ENCODE measurements at regions not wholly inside any gene's neighbourhood (a gene's known extent, or its start where the extent isn't known, plus 50 kb on each side); places are given as distances from the start of the nearest gene placed in this dataset.

DNA sequence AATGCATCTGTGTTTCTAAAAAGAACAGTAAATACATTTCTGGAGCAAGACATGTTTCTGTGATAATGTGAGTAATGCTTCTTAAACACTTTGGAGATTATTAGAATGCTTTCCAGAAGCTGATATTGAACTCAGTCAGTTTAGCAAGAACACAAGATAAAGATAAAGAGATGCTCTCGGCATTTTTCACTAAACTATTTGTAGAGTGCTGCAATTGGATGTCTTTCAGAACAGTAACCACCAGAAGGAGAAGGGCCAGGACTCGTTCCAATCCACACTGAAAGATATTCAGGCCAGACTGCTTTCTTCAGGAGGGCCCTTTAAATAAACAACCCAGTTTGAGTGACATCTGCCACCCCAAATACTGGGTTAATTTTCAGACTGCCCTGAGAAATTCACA, 456.0 kb downstream of the TBC1D4 start (continued):
- TF ChIP-seq, protein P1, sequence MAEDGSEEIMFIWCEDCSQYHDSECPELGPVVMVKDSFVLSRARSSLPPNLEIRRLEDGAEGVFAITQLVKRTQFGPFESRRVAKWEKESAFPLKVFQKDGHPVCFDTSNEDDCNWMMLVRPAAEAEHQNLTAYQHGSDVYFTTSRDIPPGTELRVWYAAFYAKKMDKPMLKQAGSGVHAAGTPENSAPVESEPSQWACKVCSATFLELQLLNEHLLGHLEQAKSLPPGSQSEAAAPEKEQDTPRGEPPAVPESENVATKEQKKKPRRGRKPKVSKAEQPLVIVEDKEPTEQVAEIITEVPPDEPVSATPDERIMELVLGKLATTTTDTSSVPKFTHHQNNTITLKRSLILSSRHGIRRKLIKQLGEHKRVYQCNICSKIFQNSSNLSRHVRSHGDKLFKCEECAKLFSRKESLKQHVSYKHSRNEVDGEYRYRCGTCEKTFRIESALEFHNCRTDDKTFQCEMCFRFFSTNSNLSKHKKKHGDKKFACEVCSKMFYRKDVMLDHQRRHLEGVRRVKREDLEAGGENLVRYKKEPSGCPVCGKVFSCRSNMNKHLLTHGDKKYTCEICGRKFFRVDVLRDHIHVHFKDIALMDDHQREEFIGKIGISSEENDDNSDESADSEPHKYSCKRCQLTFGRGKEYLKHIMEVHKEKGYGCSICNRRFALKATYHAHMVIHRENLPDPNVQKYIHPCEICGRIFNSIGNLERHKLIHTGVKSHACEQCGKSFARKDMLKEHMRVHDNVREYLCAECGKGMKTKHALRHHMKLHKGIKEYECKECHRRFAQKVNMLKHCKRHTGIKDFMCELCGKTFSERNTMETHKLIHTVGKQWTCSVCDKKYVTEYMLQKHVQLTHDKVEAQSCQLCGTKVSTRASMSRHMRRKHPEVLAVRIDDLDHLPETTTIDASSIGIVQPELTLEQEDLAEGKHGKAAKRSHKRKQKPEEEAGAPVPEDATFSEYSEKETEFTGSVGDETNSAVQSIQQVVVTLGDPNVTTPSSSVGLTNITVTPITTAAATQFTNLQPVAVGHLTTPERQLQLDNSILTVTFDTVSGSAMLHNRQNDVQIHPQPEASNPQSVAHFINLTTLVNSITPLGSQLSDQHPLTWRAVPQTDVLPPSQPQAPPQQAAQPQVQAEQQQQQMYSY (CRISPR knock-in tag; IDR thresholded peaks at IDR 0.05): no peak

DNA sequence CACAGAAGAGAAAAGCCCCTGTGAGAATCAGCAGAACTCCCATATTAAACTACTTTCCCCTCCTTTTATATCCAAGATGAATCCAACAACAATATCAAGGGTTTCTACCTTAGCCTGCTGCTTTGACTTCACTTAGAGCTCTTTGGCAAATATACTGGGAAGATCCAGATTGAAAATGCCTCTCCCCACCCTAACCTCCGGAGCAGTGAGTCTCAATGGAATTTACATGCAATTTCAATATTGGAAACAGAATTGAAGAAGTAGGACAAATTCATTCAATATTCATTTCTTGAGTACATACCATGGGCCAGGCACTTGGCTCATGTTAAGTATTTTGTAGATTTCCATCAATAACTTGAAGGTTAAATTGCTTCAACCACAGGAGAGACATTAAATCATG, 457.4 kb downstream of the TBC1D4 start:
- TF ChIP-seq, protein P2, sequence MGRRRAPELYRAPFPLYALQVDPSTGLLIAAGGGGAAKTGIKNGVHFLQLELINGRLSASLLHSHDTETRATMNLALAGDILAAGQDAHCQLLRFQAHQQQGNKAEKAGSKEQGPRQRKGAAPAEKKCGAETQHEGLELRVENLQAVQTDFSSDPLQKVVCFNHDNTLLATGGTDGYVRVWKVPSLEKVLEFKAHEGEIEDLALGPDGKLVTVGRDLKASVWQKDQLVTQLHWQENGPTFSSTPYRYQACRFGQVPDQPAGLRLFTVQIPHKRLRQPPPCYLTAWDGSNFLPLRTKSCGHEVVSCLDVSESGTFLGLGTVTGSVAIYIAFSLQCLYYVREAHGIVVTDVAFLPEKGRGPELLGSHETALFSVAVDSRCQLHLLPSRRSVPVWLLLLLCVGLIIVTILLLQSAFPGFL (CRISPR knock-in tag; IDR thresholded peaks at IDR 0.05; ENCODE audit: borderline replicate concordance): no peak
- TF ChIP-seq, protein P3, sequence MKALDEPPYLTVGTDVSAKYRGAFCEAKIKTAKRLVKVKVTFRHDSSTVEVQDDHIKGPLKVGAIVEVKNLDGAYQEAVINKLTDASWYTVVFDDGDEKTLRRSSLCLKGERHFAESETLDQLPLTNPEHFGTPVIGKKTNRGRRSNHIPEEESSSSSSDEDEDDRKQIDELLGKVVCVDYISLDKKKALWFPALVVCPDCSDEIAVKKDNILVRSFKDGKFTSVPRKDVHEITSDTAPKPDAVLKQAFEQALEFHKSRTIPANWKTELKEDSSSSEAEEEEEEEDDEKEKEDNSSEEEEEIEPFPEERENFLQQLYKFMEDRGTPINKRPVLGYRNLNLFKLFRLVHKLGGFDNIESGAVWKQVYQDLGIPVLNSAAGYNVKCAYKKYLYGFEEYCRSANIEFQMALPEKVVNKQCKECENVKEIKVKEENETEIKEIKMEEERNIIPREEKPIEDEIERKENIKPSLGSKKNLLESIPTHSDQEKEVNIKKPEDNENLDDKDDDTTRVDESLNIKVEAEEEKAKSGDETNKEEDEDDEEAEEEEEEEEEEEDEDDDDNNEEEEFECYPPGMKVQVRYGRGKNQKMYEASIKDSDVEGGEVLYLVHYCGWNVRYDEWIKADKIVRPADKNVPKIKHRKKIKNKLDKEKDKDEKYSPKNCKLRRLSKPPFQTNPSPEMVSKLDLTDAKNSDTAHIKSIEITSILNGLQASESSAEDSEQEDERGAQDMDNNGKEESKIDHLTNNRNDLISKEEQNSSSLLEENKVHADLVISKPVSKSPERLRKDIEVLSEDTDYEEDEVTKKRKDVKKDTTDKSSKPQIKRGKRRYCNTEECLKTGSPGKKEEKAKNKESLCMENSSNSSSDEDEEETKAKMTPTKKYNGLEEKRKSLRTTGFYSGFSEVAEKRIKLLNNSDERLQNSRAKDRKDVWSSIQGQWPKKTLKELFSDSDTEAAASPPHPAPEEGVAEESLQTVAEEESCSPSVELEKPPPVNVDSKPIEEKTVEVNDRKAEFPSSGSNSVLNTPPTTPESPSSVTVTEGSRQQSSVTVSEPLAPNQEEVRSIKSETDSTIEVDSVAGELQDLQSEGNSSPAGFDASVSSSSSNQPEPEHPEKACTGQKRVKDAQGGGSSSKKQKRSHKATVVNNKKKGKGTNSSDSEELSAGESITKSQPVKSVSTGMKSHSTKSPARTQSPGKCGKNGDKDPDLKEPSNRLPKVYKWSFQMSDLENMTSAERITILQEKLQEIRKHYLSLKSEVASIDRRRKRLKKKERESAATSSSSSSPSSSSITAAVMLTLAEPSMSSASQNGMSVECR (CRISPR knock-in tag; IDR thresholded peaks at IDR 0.05; ENCODE audit: borderline replicate concordance): no peak
- TF ChIP-seq, protein P4, sequence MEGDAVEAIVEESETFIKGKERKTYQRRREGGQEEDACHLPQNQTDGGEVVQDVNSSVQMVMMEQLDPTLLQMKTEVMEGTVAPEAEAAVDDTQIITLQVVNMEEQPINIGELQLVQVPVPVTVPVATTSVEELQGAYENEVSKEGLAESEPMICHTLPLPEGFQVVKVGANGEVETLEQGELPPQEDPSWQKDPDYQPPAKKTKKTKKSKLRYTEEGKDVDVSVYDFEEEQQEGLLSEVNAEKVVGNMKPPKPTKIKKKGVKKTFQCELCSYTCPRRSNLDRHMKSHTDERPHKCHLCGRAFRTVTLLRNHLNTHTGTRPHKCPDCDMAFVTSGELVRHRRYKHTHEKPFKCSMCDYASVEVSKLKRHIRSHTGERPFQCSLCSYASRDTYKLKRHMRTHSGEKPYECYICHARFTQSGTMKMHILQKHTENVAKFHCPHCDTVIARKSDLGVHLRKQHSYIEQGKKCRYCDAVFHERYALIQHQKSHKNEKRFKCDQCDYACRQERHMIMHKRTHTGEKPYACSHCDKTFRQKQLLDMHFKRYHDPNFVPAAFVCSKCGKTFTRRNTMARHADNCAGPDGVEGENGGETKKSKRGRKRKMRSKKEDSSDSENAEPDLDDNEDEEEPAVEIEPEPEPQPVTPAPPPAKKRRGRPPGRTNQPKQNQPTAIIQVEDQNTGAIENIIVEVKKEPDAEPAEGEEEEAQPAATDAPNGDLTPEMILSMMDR (IDR thresholded peaks at IDR 0.05): no peak
- no peak for TF ChIP-seq GRHL2 (CRISPR knock-in tag; IDR thresholded peaks at IDR 0.05; ENCODE audit: insufficient replicate concordance, severe bottlenecking)
- TF ChIP-seq FOXK1 (CRISPR knock-in tag; IDR thresholded peaks at IDR 0.05): no peak
- TF ChIP-seq TEAD4 (CRISPR knock-in tag; IDR thresholded peaks at IDR 0.05): no peak
- no peak for TF ChIP-seq CREB1 (CRISPR knock-in tag; IDR thresholded peaks at IDR 0.05)
- TF ChIP-seq, protein P5, sequence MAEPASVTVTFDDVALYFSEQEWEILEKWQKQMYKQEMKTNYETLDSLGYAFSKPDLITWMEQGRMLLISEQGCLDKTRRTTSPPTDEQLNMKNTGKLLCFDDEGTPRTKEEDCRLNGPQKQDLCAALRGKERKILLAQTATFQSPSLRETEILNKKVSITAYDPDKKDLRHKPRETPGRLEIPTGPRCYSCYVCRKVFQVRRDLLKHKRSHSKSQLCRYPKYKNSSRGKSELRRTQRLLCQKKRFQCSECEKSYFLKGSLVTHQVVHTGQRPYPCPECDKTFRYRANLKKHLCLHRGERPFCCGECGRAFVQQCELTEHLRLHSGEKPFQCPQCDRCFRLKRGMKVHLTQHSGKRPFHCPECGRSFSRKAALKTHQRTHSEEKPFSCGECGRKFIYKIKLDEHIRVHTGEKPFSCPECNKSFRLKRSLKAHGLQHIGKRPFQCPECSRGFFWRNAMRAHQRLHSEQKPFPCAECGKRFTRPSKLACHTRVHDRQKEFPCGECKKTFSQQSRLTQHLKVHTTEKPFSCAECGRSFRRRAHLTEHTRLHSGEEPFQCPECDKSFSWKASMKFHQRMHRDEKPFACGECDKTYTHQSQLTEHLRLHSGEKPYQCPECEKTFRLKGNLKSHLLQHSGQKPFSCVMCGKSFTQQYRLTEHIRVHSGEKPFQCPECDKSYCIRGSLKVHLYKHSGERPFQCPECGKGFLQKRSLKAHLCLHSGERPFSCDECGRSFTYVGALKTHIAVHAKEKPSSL (CRISPR knock-in tag; conservative IDR thresholded peaks at IDR 0.05): no peak
- no peak for TF ChIP-seq ESRRA (CRISPR knock-in tag; IDR thresholded peaks at IDR 0.05; ENCODE audit: borderline replicate concordance)
- CTCF ChIA-PET: no interaction called here
- ATAC-seq: no peak
- Mint-ChIP-seq H3K27me3 (ENCODE audit: low read depth) (no peaks in the 10 kb centered on the region), H3K4me3 (no peak overlapping the region), H3K27ac (no peak overlapping the region), H3K36me3 (peaks cover 5% of the 10 kb centered on the region; the same call in 1 of the 2 replicates), H3K4me1 (no peaks in the 10 kb centered on the region), H3K9me3 (peaks cover 15% of the 10 kb centered on the region)
- DNase-seq (ENCODE audit: low spot score): no peak
- POLR2A ChIA-PET: no interaction called here

All from WTC11 (cell line).